ENCODE measurements at regions not wholly inside any gene's neighbourhood (a gene's known extent, or its start where the extent isn't known, plus 50 kb on each side); places are given as distances from the start of the nearest gene placed in this dataset.

DNA sequence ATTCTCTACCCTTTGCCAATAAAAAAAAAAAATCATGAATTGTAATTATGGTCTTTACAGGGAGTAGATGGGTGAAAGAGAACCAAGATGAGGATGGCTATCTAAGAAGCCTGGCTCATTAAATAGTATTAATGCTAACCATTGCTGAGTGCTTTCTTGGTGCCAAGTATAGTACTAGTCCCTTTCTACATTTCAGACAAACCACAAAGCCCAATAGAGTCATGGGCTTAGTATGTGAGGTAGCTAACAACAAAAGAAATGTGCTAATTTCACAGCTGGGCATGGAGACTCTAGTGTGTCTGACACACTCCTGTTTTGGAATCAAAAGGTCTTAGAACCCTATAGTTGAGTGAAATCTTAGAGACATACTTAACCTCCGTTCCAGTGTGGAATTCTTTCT lies 84.5 kb upstream of the ESRRG start:
- no peak for DNase-seq (ENCODE audit: low read depth)
- H3K4me3 ChIP-seq (replicated peaks; ENCODE audit: low read depth, low read length), result no peak overlapping the region
- TF ChIP-seq, protein P1, sequence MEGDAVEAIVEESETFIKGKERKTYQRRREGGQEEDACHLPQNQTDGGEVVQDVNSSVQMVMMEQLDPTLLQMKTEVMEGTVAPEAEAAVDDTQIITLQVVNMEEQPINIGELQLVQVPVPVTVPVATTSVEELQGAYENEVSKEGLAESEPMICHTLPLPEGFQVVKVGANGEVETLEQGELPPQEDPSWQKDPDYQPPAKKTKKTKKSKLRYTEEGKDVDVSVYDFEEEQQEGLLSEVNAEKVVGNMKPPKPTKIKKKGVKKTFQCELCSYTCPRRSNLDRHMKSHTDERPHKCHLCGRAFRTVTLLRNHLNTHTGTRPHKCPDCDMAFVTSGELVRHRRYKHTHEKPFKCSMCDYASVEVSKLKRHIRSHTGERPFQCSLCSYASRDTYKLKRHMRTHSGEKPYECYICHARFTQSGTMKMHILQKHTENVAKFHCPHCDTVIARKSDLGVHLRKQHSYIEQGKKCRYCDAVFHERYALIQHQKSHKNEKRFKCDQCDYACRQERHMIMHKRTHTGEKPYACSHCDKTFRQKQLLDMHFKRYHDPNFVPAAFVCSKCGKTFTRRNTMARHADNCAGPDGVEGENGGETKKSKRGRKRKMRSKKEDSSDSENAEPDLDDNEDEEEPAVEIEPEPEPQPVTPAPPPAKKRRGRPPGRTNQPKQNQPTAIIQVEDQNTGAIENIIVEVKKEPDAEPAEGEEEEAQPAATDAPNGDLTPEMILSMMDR (IDR thresholded peaks at IDR 0.05; ENCODE audit: low read length, missing control alignments), result no peak

DNA sequence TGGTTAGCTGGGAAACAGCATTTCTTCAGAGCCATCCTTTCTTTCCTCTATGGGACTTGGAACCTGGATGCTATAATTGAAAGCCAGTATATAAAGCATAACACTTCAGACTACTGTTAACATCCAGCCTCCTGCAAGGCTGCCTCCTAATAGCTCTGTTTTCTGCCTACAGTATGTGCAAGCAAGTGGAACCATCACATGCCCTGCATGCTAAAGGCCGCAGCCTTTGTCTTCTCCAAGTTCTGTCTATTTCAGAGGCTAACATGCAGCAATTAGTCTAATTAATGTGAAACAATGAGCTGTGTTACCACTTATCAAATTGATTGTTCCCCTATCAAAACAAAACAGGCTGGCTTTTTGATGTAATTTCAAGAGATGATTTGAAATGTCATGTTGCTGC lies 82.7 kb upstream of the ESRRG start:
- H3K4me3 ChIP-seq (replicated peaks; ENCODE audit: low read depth, low read length), result no peak overlapping the region
- DNase-seq (ENCODE audit: low read depth), result no peak
- TF ChIP-seq, protein P1 (IDR thresholded peaks at IDR 0.05; ENCODE audit: low read length, missing control alignments), result no peak

DNA sequence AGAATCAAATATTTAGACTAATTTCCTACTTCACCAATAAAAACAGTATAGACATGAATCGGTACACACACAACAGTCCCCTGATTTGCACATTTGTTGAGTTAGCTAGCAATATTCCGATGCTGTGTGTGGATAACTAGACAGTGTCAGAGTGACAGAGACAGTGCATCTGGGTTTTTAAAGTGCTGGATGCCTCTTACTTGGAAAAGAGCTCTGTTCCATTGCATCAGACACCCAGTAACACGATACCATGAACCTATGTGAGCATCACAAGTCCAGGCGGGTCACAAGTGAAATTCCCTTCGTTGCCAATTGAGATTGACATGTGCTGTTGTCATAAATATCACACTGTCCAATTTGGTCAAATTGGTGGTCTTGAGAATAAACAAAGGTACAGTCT lies 82.0 kb upstream of the ESRRG start:
- TF ChIP-seq, protein P1 (IDR thresholded peaks at IDR 0.05; ENCODE audit: low read length, missing control alignments), result no peak
- no peak overlapping the region for H3K4me3 ChIP-seq (replicated peaks; ENCODE audit: low read depth, low read length)
- DNase-seq (ENCODE audit: low read depth), result no peak

DNA sequence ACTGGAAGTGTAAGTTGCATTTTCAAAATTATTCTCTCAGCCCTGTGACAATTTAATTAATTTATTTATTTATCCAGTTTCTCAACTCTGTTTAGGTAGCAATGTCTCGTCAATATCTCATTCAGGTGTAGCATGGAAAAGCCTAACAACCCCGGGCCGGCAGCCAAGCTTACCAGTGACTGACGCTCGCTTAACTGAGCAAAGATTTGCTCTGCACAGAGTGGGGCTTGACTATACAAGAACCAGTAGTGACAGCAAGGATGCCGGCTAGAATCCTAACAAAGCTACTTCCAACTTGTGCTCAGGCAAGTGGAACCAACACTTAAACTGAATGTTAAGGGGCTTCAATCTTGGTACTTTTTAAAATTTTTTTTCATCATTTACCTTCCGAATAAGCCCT lies 80.9 kb upstream of the ESRRG start:
- TF ChIP-seq, protein P1 (IDR thresholded peaks at IDR 0.05; ENCODE audit: low read length, missing control alignments), result no peak
- no peak for DNase-seq (ENCODE audit: low read depth)
- H3K4me3 ChIP-seq (replicated peaks; ENCODE audit: low read depth, low read length), result no peak overlapping the region

DNA sequence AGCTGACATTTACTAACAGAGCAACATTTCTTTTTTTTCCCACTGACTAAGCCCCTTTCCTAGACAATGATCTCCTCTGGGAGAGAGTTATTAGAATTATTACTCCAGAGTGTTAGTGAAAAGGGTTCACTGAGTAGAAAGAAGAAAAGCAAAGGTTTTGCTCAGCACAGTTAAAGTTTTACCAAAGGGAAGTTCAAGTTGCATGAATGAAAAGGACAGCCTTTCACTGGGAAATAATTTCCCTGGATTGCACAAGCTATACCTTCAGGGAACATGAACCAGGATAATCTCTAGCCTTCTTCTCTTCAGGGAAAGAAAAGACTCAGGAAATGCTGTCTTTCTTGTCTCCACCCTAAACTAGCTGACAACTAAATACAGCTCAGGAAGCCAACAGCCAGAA lies 71.4 kb upstream of the ESRRG start:
- TF ChIP-seq, protein P1 (IDR thresholded peaks at IDR 0.05; ENCODE audit: low read length, missing control alignments), result no peak
- no peak for DNase-seq (ENCODE audit: low read depth)
- H3K4me3 ChIP-seq (replicated peaks; ENCODE audit: low read depth, low read length), result no peak overlapping the region

DNA sequence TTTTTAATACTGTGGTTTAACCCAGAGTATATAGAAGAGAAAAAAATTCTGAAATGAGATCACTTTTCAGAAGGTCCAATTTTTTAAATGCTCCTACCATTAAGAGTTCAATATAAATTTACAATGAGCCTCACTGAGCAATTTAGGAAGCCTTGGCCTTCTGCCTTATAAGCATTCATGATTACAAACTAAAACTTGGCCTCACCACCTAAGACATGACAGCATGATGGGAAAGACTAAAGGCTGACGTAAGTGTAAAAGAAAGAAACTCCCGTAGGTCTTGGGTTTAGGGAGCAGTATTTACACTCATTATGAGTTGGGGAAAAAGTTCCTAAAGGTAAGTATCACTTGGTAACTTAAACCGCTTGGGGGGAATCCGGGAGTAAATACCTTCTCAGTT lies 70.7 kb upstream of the ESRRG start:
- TF ChIP-seq, protein P1 (IDR thresholded peaks at IDR 0.05; ENCODE audit: low read length, missing control alignments), result no peak
- DNase-seq (ENCODE audit: low read depth), result no peak
- H3K4me3 ChIP-seq (replicated peaks; ENCODE audit: low read depth, low read length), result no peak overlapping the region

DNA sequence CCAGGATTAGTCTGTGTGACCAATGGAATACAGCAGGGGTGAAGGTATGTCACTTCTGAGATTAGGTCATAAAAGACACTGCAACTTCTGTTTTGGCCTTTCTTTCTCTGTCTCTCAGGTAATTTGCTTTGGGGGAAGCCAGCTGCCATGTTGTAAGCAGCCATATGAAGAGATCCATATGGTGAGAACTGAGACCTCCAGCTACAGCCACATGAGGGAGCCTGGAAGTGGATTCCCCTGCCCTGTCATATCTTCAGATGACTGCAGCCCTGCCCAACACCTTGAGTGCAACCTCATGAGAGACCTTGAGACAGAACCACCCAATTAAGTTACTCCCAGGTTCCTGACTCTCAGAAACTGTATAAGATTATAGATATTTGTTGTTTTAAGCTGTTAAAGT lies 70.1 kb upstream of the ESRRG start:
- DNase-seq (ENCODE audit: low read depth), result no peak
- no peak overlapping the region for H3K4me3 ChIP-seq (replicated peaks; ENCODE audit: low read depth, low read length)
- TF ChIP-seq, protein P1 (IDR thresholded peaks at IDR 0.05; ENCODE audit: low read length, missing control alignments), result no peak

Measured in fibroblast of pulmonary artery (primary cell).